Right ventricle myocardium superior (tissue), 1 donor: ENCODE measurements at regions not wholly inside any gene's neighbourhood (a gene's known extent, or its start where the extent isn't known, plus 50 kb on each side); places are given as distances from the start of the nearest gene placed in this dataset.

Experiments
- ATAC-seq: fragments of 200-7000 bp; cut with Tn5 transposase; one replicate; pipeline ENCODE4 v1.9.1; 2020; ENCODE audit warnings: mild to moderate bottlenecking; ENCODE audit not compliant: poor library complexity
- DNase-seq: peaks from one replicate; pipeline ENCODE4 v3.0.0-alpha.2; 2020
- intact Hi-C: fragments of 100-400 bp; cut with DNase I; formaldehyde crosslinking; loops from one replicate; pipeline ENCODE4 v1.11.2; 2022
- donor health status: DM: no; HTN: yes; CAD: no; lungs with severe emphysema.

DNA sequence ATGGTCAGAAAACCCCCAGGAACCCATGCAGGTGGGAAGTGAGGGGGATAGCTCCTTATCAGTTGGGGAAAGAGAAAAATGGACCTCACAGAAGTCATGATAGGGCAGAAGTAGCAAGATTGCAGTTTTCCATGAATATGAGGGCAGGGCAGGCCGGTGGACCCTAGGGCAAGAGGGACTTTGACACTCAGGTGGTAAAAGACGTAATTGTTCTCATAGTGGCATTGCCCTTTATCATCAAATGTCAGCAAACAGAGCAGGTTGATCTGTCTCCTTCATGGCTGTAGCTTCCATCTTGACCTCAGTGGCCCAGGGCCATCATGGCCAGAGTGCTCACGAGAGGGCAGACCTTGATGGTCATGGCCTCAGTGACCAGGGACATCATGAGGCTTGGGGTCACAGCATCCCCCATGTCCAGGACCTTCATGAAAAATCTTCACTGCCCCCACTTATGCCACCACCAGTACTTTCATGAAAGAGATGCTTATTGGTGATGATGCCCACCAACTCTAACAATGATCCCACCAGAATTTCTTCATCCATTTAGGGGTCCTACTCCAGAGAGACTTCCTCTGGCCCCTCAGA lies 127.1 kb downstream of the SNX19 start:
- ATAC-seq, result no peak
- no peak for DNase-seq
- intact Hi-C loops, result loop anchor here (5.0 kb wide), 1 partner anchor 112 kb away; no protein-coding TSS in a partner anchor

DNA sequence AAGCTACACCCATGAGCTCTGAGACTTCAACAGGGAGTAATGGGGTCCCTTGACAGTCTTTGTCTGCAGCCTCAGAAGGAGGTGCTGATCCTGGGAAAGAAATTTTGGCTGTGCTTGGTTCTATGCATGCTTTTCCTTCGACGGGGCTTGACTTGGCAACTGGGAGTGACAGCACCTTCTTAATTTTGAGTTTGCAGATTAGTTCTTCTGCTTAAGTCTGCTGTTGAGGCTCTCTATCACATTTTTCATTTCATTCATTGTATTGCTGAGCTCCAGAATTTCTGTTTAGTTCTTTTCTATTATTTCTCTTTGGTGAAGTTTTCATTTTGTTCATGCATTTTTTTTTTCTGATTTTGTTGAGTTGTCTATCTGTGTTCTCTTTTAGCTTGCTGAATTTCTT lies 125.6 kb downstream of the SNX19 start:
- intact Hi-C loops, result no loop called here
- DNase-seq, result no peak
- no peak for ATAC-seq

DNA sequence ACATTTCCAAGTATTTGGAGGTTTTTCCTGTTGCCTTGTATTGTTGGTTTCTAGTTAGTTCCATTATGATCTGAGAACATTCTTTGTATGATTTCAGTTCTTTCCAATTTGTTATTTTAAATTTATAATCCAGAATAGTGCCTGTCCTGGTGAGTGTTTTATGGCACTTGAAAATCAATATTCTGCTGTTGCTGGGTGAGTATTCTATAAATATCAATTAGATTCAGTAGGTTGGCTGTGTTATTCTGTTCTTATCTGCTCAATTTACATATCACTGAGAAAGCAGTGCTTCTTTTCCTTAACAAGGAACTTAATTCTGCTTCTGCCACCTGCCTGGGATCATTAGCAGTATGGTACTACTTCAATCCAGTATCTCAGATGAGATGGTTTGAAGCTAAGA lies 123.5 kb downstream of the SNX19 start:
- ATAC-seq (no peak), DNase-seq (no peak)
- intact Hi-C loops, result no loop called here

DNA sequence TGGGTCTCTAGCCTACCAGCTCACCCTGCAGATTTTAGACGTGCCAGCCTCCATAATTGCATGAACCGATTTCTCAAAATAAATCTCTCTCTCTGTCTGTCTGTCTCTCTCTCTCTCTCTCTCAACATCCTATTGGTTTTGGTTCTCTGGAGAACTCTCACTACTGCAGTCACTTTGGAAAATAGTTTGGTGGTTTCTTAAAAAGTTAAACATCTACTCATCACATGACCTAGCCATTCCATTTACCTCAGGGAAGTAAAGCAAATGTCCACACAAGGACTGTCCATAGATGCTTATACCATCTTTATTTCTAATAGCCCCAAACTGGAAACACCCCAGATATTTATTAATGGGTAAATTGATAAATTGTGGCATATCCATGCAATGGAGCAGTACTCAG lies 119.5 kb downstream of the SNX19 start:
- DNase-seq, result no peak
- ATAC-seq, result no peak
- intact Hi-C loops, result no loop called here

DNA sequence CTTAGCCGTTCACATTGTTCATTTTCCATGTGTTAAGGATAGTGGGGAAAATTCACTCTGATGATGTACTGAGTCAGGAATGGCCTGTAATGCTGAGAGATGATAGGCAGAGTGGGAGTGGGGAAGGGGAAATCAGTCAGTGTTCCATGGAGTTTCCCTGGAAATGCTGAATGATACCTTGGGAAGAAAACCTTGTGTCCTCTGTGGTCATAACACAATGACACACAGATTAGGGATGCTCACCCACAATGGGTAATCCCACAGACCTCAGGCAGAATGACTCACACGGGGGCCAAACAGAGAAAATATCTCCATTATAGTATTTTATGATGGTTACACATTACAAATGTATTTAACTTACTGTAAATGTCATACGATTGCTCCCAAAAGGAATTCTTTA lies 118.0 kb downstream of the SNX19 start:
- intact Hi-C loops, result no loop called here
- no peak for ATAC-seq
- no peak for DNase-seq

DNA sequence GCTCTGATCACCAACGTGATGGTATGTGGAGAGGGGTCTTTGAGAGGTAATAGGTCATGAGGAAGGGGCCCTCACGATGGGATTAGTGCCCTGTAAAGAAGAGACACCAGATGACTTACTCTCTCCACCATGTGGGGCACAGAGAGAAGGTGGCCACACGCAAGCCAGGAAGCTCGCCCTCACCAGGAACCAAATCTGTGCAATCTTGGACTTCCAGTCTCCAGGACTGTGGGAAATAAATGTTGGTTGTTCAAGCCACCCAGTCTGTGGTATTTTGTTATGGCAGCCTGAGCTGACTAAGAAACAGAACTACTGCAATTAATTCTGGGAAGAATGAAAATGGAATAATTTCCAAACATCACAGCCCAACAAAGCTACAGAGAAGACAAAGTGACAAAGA lies 117.5 kb downstream of the SNX19 start:
- no peak for ATAC-seq

DNA sequence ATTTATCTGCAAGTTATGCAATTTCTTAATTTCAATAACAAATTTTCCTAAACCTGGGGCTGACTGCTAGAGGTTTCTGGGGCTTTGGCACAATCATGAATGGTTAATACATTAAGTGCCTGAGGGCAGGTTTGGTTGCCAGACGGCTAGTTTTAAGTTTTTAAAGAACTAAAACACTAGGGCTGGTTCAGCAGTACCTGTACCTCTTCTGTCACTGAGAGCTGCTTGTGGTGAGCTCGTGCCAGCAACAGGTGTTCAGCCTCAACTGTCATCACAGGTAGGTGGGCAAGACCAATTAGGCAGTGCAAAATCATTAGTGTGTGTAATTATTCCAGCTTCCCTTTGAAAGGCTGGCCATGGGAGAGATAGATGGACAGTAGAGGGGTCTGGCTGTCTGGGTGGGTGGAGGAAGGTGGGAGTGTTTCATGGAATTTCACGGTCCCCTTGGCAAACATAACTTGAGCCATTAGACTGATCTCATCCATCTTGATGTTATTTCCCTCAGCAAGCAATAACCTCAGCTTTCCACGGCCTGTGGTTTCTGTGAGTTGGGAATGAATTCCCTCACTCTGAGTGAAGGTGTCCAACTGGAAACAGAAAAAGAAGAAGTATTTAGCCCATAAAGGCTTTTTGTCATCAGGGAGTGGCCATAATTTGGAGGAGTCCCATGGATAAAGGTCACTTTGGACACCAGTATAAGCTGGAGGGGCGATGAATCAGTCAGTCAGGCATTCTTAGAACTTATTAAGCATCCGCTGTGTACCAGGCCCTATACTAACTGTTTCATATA lies 114.8 kb downstream of the SNX19 start:
- no peak for DNase-seq
- no peak for ATAC-seq
- intact Hi-C loops, result no loop called here

More for the DNA sequence above, 117.5 kb downstream of the SNX19 start:
- DNase-seq, result no peak
- intact Hi-C loops, result no loop called here

DNA sequence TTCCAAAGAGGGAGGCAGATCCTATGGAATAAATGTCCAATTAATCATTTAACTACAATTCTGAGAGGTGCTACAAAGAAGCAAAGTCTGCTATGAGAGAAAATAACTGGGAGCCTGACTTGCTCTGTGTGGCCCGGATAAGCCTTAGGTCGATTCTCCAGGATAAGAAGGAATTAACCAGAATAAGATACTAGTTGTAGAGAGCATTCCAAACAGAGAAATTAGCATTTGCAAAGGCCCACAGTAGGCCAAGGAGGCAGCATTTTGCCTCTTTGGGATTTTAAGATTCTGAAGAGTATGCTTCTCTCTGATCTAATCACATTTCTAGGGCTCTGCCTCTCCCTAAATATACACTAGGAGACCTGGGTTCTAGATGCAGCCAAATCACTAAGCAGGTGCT lies 113.7 kb downstream of the SNX19 start:
- ATAC-seq (no peak), DNase-seq (no peak)
- intact Hi-C loops, result no loop called here

DNA sequence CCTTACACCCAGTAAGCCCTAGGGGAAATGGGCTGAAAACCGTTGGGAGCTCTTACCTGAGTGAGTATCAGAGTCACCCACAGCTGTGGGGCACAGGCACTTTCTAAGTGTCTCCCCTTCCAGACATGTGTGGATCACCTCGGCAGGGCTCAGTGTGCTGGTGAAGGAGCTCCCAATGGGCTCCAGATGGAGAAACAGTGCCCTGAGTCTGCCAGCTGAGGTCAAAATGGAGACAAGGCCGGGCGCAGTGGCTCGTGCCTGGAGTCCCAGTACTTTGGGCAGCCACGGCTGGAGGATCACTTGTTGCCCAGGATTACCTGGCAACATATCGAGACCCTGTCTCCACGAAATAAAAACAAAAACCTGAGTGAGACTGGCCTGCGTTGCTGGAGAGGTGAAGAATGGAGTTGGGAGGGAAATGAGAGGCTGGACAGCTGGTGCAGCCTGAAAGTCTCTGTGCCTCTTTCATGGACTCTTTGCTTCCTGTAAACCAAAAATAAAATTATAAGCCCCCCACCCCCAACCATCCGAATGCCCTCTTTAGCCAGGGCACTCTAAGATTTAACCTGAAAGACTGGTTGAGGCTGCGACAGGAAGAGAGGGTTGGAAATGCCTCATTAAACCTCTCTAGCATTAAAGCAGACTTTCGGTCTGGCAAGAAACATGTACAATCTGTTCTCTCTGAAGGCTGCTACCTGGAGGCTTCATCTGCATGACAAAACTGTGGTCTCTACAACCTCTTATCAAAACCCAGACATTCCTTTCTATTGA lies 111.8 kb downstream of the SNX19 start:
- ATAC-seq (no peak), DNase-seq (no peak)
- intact Hi-C loops, result no loop called here

DNA sequence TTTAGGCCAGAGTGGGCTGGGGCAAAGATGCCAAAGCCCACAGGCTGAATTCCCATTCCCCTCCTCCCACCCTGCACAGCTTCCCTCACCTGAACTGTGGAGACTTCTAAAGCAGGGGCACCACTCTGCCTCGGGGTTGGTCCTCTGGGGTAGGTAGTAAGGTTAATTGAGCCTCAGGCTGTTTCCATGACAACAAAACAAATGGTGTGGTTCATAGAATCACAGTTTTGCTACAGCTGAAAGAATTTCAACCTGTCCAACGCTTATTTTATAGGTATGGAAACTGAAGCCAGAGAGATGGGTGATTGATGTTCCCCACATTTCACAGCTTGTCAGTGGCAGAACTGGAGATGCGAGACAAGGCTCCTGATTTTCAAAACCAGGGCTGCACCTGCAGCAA lies 109.5 kb downstream of the SNX19 start:
- DNase-seq (no peak), ATAC-seq (no peak)
- intact Hi-C loops, result no loop called here

DNA sequence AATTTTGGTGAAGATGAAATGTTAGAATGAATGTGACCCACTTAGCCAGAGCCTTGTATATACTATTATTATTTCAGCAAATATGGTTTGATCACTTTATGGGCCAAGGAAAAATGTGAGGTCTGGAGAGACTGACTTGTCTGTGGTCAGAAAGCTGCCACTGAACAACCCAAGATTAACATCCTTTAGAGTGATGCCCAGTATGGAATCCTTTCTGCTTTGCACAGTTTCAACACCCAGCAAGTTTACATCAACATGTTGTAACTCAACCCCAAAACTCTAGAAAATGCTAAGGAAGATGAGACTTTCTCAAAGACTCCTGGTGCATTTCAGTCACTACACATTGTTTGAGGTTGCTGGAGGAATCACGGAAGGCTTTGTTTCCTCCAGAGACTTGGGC lies 107.7 kb downstream of the SNX19 start:
- intact Hi-C loops, result no loop called here
- DNase-seq (no peak), ATAC-seq (no peak)

DNA sequence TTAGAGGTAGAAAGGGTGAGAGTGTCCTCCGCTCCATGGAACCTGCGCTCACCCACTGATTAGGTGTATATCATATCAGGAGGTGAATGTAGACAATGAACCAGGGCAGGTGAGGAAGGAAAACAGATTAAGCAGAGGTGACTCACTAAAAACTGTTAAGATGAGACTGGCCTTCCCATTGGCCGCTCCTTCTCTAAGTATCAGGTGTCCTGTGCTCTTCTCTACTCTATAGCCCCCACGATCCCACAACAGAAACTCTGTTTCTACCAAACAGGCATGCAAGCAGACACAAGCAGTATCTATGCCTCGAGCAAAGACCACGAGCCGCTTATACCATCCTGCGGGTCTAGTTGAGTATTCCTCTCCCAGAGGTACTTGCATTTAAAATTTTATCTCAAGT lies 103.1 kb downstream of the SNX19 start:
- ATAC-seq (no peak), DNase-seq (no peak)
- intact Hi-C loops, result no loop called here

DNA sequence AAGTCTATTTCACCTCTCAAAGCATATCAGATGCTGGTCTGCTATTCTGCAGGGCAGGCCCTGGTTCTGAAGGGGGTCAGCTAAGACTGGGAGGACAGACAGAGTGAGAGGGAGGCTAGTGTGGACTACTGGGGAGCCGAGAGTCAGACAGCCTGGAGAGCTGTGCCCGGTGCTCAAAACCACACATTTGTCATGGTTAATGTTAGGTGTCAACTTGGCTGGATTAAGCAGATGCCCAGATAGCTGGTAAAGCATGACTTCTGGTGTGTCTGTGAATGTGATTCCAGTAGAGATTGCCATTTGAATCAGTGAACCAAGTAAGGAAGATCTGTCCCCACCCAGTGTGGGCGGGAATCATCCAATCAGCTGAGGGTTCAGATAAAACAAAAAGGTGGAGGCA lies 102.6 kb downstream of the SNX19 start:
- intact Hi-C loops, result no loop called here
- DNase-seq (no peak), ATAC-seq (no peak)

DNA sequence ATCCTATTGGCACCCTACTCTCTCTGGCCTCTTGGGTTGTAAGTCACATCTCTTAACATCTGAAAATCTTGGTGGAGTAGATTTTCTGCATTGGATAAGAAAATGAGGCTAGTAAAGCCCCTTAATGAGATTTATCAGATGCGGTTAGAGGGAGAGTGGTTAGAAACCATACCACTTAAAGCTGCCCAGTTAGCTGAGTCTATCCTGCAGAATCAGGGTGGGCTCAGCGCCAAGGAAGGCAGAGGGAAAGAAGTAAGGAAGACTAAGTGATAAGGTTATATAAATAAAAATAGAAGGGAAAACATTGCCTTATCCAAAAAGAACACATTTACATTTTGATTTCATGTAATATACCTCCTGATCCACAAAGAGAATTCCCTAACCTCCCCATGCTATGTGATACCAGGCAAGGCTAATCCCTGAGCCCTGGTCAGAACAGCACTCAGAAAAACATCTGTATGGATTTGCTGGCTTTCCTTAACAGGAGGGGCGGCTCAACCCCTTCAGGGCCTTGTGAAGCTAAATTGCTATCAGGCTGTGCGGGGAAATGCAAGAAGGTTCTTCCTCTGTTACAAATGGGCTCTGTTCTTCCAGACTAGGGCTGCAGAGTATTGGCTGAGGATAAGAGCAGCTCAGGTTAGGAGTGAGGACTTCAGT lies 101.7 kb downstream of the SNX19 start:
- ATAC-seq (peak; percentile 30), DNase-seq (no peak)
- intact Hi-C loops, result no loop called here

DNA sequence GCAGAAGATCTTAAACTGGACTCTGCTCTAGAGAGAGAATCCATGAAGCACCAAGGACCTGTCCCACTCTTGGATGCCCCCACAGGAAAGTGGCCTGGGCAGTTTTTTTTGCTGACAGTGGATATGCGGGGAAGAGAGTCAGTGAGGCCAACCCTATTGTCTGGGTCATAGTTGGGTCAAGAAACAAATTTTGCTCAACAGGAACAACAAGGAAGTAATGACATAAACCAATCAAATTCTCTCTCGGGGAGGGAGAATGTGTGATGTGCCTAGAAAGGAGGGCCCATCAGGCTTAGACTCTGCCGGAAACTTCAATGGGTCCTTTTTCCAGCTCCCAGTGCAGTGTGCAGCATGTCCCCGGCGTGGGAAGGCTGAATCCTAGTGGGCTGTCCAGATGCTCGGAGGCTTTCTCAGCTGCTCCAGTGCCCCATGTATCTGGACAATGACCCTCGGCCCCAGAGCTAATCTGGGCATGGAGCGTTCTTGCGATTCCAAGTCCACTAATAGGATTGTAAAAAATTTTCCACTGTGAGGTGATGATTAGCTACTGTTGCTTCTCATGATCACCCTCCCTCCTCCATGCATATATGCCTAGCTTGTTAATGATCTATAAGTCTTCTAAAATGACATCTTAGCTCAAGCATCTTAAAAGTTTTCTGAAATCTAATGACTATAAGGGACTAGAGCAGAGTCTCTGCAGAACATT lies 101.0 kb downstream of the SNX19 start:
- no peak for DNase-seq
- intact Hi-C loops, result no loop called here
- peak; percentile 57 for ATAC-seq

DNA sequence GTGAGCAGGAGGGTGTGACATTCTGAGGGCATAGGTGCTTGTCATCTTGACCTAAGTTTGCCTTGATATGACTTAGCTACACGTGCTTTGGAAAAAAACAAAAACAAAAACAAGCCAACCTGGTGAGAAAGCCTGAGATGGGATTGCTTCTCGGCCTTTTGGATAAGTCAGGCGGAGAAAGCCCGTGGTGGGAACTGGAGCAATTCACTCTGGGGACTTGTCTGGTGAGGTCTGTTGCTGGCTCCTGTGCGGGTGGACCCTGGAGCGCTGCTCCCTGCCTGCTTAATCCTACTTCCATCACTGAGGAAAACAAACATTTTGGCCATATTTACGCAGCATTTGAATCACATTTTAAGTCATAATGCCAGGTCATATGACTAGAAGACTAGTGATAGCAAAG lies 100.3 kb downstream of the SNX19 start:
- ATAC-seq (no peak), DNase-seq (no peak)
- intact Hi-C loops, result no loop called here

DNA sequence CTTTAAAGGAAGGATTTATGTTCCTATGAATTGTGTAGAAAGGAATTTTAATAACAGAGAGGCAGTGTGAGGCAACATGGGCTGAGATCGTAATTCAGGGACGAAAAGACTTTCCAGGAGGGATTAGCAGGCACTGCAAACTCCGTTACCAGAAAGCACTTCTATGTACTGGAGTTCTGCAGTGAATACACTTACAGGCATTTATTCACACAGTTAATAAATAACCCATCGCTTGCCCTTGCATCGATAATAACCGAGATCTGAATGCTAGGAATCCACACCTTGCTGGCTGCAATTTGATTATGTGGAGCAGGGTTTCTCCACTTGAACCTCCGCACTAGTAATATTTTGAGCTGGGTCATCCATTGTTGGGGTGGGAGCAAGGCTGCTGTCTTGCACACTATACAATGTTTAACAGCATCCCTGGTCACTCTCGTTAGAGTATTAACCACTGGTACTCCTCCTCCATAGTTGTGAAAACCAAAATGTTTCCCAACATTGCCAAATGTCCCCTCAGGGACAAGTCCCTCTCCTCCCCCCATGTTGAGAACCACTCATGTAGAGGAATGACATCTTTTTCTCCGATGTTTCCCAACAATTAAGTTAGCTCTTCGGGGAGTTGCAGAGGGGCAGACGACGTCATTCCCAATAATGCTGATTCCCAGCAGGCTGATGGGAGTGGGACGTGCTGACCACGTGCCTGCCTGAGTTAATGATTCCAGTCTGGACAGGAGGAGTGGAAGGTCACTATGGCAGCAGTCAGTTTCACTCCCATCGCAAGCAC lies 99.5 kb downstream of the SNX19 start:
- intact Hi-C loops, result no loop called here
- no peak for ATAC-seq
- no peak for DNase-seq

DNA sequence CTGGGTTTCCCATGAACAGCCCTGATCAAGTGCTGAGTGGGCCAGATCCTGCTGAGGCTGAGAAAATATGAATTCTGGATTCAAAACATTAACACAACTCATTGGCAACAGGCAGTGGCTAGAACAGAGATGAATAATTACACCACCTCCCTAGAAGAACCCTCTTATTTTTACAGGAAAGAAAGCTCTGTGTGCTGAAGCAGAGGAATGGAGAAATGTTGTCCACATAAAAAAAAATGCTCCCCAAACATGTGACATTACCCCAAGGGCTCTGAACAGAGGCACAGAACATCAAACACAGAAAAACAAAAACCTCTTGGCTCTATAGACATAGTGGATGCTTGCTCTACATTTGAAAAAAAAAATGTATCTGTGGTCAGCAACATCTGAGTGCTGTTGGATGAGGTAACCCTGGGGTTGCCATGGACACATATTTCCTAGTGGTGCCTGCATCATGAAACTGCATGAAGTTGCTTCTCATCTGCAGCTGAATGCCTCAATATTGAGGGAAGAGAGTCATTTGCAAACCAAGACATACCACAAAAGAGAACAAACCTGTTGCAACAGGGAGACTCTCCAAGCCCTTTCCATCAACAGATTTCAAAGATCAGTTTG lies 98.8 kb downstream of the SNX19 start:
- ATAC-seq (no peak), DNase-seq (no peak)
- intact Hi-C loops, result no loop called here
